ENCODE measurements at regions not wholly inside any gene's neighbourhood (a gene's known extent, or its start where the extent isn't known, plus 50 kb on each side); places are given as distances from the start of the nearest gene placed in this dataset.

DNA sequence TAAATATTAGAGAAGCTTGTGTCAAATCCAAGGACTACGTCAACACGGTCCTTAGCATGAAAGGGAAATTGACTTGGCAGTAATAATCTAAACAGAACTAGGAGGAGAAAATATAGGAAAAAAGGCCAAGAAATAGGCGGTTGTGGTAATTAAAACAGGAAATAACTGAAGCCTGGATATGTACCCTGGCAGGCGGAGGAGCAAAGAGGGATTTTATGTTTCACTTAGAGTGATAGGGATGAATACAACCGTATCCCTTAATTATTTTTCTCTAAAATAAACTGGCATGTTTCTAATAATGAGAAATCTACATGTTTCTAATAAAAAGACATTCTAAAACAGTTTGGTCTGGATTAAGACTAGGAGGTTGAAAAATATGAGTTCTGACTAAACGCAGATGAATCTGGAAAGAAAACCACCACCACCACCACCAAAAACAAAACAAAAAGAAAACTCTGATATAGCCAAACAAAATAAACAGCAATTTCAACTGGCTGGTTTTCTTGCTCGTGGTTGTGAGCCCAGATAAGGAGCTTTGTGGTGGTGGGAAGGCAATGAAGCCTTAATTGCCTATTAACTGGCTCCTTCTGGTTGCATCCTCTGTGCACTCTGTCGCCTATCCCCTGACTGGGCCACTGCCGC is 334.2 kb upstream of the SNX7 start:
- TF ChIP-seq, protein P1, sequence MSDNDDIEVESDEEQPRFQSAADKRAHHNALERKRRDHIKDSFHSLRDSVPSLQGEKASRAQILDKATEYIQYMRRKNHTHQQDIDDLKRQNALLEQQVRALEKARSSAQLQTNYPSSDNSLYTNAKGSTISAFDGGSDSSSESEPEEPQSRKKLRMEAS (IDR thresholded peaks at IDR 0.05; ENCODE audit: low read depth) = no peak
- TF ChIP-seq, protein P2, sequence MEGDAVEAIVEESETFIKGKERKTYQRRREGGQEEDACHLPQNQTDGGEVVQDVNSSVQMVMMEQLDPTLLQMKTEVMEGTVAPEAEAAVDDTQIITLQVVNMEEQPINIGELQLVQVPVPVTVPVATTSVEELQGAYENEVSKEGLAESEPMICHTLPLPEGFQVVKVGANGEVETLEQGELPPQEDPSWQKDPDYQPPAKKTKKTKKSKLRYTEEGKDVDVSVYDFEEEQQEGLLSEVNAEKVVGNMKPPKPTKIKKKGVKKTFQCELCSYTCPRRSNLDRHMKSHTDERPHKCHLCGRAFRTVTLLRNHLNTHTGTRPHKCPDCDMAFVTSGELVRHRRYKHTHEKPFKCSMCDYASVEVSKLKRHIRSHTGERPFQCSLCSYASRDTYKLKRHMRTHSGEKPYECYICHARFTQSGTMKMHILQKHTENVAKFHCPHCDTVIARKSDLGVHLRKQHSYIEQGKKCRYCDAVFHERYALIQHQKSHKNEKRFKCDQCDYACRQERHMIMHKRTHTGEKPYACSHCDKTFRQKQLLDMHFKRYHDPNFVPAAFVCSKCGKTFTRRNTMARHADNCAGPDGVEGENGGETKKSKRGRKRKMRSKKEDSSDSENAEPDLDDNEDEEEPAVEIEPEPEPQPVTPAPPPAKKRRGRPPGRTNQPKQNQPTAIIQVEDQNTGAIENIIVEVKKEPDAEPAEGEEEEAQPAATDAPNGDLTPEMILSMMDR (IDR thresholded peaks at IDR 0.05) = no peak
- TF ChIP-seq, protein P3, sequence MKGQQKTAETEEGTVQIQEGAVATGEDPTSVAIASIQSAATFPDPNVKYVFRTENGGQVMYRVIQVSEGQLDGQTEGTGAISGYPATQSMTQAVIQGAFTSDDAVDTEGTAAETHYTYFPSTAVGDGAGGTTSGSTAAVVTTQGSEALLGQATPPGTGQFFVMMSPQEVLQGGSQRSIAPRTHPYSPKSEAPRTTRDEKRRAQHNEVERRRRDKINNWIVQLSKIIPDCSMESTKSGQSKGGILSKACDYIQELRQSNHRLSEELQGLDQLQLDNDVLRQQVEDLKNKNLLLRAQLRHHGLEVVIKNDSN (IDR thresholded peaks at IDR 0.05; ENCODE audit: borderline replicate concordance, low read depth) = no peak
- TF ChIP-seq CHD2 (IDR thresholded peaks at IDR 0.05; ENCODE audit: low read length, partially characterized antibody) = no peak
- no peak for TF ChIP-seq NFIC (IDR thresholded peaks at IDR 0.05; ENCODE audit: borderline replicate concordance)
- no peak for TF ChIP-seq EZH2phosphoT487 (IDR thresholded peaks at IDR 0.05; ENCODE audit: borderline replicate concordance, low read depth)
- TF ChIP-seq TAF1 (IDR thresholded peaks at IDR 0.05; ENCODE audit: borderline replicate concordance, low read depth, low read length) = no peak
- no peak for TF ChIP-seq EP300 (IDR thresholded peaks at IDR 0.05; ENCODE audit: borderline replicate concordance in 1 of 2, low read depth in 1 of 2, low read length in 1 of 2)
- TF ChIP-seq, protein P4, sequence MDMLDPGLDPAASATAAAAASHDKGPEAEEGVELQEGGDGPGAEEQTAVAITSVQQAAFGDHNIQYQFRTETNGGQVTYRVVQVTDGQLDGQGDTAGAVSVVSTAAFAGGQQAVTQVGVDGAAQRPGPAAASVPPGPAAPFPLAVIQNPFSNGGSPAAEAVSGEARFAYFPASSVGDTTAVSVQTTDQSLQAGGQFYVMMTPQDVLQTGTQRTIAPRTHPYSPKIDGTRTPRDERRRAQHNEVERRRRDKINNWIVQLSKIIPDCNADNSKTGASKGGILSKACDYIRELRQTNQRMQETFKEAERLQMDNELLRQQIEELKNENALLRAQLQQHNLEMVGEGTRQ (IDR thresholded peaks at IDR 0.05; ENCODE audit: borderline replicate concordance, low read depth, low read length) = no peak
